GM21526 (cell line): ENCODE measurements at regions not wholly inside any gene's neighbourhood (a gene's known extent, or its start where the extent isn't known, plus 50 kb on each side); places are given as distances from the start of the nearest gene placed in this dataset.

ENCODE experiments used
- ATAC-seq: cut with Tn5 transposase; IDR thresholded peaks from one replicate; pipeline ENCODE4 v1.9.1; 2021; ENCODE audit warnings: moderate library complexity; ENCODE audit not compliant: unreplicated experiment, low FRiP score

- ATAC-seq, result no peak
Observed at GRCh38 chr16:88297178-88297720, 85.5 kb upstream of the ZNF469 start.

GRCh38 chr16:88298181-88298832 lies 84.5 kb upstream of the ZNF469 start:
- no peak for ATAC-seq

- no peak for ATAC-seq
Observed at GRCh38 chr16:88298833-88299745, 83.7 kb upstream of the ZNF469 start.

DNA sequence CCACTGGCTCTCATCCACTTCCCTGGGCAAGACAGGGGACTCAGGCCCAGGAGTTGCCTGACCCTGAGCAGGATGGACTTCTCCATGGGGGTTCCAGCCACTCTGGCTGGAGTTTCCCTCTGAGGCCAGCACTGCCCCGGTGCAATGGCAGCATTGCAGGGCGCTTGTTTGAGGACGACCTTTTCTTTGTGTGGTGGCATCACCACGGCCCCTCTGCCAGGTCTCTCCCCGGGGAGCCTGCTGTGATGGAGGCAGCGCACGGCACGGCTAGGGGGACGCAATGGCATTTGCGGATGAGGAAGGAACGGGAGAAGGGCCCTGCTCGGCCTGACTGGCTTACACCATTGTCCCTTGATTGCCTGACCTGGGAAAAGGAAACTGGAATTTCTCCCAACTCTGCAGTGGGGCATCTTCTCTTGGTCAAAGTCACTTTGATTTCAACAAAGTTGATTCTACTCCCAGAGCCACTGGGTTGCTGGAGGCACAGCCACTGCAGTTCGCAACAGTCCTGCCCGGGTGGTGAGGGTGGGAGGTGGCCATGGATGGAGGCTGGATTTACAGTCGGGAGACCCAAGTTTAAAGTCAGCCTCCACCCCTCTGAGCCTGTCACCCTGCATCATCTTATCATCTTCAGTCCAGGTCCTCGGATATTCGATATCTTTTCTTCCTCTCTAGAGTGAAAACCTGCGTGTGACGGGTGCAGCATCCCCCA lies 82.9 kb upstream of the ZNF469 start:
- no peak for ATAC-seq

DNA sequence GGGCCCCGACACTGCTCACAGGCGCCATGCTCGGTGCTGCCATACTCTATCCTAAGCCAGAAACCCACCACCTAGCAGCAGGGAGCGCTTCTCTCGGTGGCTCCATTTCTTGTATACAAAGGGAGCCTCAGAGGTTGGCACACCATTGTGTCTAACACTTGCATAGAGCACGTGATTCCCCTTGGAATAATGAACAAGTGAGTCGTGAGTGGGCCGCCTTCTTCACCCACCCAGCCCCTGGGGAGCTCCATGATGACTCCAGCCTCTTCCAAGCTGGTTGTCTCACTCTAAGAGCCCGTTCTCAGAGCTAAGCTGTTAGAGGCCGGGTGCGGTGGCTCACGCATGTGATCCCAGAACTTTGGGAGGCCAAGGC lies 82.3 kb upstream of the ZNF469 start:
- no peak for ATAC-seq

DNA sequence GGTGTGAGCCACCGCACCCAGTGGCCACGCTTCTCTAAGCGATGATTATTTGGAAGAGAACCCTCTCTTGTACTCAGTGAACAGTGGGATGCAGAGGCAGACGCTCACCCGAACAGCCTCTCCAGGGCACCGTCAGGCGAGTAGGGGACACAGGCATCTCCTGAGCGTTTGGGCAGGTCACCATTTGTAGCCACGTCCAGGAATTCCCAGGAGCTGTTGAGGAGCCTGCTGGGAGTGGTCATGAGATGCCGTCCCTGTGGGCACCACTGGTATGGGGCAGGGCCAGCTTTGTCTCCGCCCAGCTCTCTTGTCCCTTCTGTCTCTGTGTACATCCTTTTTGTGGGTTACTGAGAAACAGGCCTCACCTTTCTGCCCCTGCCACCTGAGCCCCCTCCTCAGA lies 81.3 kb upstream of the ZNF469 start:
- ATAC-seq, result no peak

DNA sequence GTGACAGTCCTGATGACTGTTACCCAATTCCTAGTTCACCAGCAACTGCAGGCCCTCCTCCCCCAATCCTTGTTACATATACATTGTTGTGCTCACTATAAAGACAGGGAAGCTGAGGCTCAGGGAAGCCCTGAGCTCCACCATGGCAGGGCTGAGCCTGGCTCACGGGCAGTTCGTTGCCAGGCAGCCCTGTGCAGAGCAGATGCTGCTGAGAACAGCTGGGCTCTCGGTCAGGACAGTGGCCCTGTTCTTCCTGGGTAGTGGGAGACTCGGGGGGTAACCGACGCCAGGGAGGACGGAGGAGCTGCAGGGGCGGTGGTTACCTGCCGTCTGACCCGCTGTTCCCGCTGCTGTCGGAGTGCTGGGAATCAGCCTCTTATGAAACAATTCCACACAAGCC lies 80.9 kb upstream of the ZNF469 start:
- no peak for ATAC-seq

DNA sequence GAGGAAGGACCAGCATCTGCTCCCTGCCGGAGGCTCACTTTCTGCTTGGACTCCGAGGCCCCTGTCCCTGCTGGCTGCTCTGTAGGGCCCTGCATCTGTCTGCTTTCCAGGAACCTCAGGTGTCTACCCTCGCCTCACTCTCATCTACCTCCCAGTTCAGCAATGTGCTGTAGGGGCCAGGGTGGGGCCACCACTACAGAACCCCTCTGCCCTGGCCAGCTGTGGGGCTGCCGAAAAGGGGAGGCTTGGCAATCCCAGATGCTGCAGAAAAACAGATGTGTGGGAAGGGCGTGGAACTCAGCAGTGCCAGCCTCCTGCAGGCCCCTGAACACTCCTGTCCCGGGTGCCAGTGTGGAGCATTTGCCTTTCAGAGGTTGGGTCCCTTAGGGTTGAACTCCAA lies 80.1 kb upstream of the ZNF469 start:
- no peak for ATAC-seq

- no peak for ATAC-seq
Observed at GRCh38 chr16:88303405-88303804, 79.4 kb upstream of the ZNF469 start.

DNA sequence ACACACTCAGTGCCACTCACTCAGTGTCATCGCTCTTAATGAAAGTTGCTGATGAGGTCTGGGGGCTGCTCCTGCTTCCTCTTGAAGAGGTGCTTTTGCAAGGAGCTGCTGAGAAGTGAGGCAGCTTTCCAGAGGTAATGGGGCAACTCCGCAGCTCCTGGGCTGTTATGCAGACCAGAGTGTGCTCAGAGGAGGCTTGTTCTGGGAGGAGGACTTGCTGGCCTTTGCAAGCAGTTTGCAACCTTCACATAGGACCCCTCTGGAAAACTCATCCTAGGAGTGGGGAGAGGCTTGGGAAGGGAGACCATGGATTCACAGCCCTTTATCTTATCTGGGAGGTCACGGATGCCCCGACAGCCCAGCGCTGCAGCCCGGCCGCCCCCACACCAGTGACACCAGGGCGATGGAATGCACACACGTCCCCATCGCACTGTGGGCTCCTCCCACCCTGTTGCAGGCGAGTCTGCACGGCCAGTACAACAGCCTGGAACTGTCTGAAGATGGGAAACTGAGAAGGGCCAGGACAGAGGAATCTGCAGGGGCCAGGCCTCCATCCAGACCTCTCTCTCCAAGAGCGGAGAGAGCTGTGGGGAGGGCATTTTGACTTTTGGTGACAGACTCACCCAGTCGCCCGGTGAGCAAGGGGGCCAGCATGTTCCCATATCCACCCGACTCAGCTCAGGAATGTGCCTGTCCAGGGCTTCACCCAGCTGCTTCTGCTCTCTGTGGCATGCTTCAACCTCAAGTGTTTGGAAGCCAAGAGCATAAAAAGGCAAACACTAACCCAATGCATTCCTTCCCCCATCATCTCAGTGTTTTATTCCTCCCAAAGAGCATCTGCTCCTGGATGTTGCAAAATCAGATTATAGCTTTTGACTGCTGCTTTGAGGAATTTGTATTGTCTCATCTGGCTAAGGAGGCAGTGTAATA lies 78.6 kb upstream of the ZNF469 start:
- ATAC-seq, result no peak

- no peak for ATAC-seq
Observed at GRCh38 chr16:88305176-88305575, 77.6 kb upstream of the ZNF469 start.

DNA sequence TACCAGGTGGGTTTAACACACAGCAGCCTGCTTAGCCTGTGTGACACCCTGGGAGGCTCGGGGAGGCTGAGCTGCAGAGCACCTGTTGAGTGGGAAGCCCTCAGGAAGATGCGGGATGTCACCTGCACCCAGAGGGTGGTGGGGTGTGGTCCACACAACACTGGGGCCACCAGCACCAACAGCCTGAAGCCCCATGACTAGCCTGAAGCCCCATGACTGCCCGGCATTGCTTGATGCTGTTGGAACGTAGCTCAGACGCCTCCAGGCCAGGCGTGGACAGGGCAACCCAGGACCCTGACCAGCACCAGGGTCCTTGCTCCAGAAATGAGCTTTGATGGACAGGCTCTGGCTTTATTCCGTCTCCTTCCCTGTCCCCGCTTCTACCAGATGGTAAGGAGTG lies 76.3 kb upstream of the ZNF469 start:
- ATAC-seq, result no peak

GRCh38 chr16:88306860-88307545 lies 75.8 kb upstream of the ZNF469 start:
- ATAC-seq, result no peak

DNA sequence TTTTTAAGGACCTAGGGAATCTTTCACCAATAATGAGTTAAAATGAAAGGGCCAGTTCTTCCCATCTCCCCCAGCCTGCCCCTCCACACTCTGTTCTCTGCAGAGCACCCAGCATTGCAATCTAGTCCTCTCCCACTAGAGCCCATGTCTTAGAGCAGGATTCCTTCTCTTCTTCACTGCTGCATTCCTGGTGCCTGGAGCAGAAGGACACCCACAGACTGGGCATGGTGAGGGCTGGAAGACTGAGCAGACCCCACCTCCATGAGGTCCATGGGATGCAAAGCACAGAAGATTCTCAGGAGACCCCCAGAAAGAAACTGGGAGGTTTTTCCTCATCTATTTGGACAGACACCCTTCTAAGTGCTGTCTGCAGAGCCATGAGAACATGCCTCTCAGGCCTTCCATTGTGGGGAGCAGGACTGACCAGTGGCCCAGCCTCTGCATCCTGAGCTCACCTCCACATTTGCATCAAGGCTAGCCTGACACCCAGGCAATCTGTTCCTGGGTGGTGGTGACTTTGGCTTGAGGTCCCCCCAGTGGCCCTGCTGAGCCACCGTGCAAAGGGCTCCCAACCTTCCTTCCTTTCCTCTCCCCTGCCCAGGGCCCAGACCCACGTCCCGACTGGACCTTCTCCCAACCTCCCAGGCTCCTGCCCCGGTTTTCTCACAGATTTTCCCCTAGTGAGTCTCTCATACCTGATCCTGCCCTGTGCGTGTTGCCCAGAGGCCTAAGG lies 74.2 kb upstream of the ZNF469 start:
- no peak for ATAC-seq

DNA sequence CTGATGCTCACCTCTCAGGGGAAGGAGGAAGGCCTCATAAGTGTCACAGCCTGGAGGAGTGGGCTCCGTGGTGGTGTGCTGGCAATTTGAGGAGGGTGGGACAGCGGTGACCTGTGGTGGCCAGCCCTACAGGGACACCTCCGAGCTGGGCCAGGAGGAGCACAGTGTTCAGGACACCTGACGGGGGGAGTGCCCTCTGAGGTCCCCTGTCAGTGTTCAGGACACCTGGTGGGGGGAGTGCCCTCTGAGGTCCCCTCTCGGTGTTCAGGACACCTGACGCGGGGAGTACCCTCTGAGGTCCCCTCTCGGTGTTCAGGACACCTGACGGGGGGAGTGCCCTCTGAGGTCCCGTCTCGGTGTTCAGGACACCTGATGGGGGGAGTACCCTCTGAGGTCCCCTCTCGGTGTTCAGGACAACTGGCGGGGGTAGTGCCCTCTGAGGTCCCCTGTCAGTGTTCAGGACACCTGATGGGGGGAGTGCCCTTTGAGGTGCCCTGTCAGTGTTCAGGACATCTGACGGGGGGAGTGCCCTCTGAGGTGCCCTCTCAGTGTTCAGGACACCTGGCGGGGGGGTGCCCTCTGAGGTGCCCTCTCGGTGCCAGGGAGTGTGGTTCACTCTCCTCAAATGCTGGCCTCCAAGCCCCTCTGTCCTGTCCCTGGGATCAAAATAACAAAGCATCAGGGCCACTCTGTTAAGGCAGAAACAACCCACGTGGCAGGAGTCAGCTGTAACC lies 73.4 kb upstream of the ZNF469 start:
- no peak for ATAC-seq

GRCh38 chr16:88309908-88310265 lies 72.9 kb upstream of the ZNF469 start:
- ATAC-seq, result no peak

DNA sequence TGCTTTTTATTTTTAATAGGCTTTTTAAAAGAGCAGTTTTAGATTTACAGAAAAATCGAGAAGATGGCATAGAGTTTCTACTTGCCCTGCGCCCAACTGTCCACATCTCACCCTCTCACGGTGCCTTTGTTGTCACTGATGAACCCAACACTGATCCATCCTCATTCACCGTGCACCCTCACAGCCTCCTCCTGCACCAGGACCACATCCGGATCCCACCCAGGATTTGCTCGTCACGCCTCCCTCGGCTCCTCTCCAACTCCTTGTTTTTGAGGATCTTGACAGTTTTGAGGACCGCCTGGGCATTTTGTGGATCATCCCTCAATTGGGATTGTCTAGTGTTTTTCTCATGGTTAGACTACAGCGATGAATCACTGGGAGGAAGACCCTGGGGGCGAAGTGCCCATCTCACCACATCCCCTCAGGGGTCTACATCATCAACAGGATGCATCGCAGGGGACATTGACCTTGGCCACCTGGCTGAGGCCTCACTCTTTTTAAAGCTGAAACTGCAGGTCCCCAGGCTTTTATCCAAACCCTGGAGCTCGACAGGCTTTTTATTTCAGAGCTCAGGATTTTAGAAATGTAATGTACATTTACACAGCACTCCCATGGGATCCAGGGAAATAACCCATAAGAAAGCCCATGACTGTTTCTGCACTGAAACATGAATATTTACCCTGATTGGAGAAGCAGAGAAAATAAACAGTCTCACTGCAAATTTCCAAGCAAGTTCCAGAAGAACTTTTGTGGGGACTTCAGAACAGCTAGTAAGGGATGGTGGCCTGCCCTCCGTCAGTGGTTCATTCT lies 71.8 kb upstream of the ZNF469 start:
- ATAC-seq, result no peak
